ENCODE measurements at regions not wholly inside any gene's neighbourhood (a gene's known extent, or its start where the extent isn't known, plus 50 kb on each side); places are given as distances from the start of the nearest gene placed in this dataset.

GRCh38 chr4:159910721-159911120, 807.8 kb downstream of the RAPGEF2 start:
- in situ Hi-C loops (cut with HindIII; ENCODE audit: extremely low pct_ligation_motif_present, low pct_unique_long_range_greater_than_20kb) (no loop called here), intact Hi-C loops (cut with micrococcal nuclease; ENCODE audit: unreplicated experiment) (no loop called here)
- no peaks in the 10 kb centered on the region for H4K20me1 ChIP-seq (ENCODE audit: insufficient read depth, low read length)
- TF ChIP-seq ZNF331 (CRISPR knock-in tag; IDR thresholded peaks at IDR 0.05) (no peak), TBX2 (CRISPR knock-in tag; IDR thresholded peaks at IDR 0.05; ENCODE audit: borderline replicate concordance) (no peak), ZSCAN30 (CRISPR knock-in tag; IDR thresholded peaks at IDR 0.05) (no peak), TBL1XR1 (IDR thresholded peaks at IDR 0.05; ENCODE audit: borderline replicate concordance, low read length, partially characterized antibody) (no peak), XBP1 (CRISPR knock-in tag; IDR thresholded peaks at IDR 0.05) (no peak), ZBTB4 (CRISPR knock-in tag; IDR thresholded peaks at IDR 0.05; ENCODE audit: borderline replicate concordance) (no peak)
- no peaks in the 10 kb centered on the region for H3K79me2 ChIP-seq (ENCODE audit: insufficient read depth, low read length)
- H3K4me3 ChIP-seq (replicated peaks in 1 of 3; ENCODE audit: insufficient read depth in 1 of 3, low read depth in 2 of 3, low read length in 3 of 3), result no peak overlapping the region
- no peak overlapping the region for H3K4me2 ChIP-seq (ENCODE audit: low read depth, low read length)
- ATAC-seq (no peak), DNase-seq (ENCODE audit: low spot score) (no peak), FAIRE-seq (no peak)
- ChIA-PET CTCF (ENCODE audit: low intra/inter-chr PET ratio, low total read pairs) (no interaction called here), POLR2A (no interaction called here)
- H3K9me3 ChIP-seq (ENCODE audit: low read length), result no peaks in the 10 kb centered on the region
- H3K36me3 ChIP-seq (replicated peaks in 1 of 2; ENCODE audit: control insufficient read depth in 1 of 2, insufficient read depth in 2 of 2, low read length in 2 of 2), result no peaks in the 10 kb centered on the region
- no TSS peak for BruUV-seq (replicated peaks)
- H3K27ac ChIP-seq (ENCODE audit: extremely low read length, insufficient read depth, low read length), result no peak overlapping the region
- H3K9ac ChIP-seq (ENCODE audit: insufficient read depth, low read depth, low read length), result no peak overlapping the region
- no peak overlapping the region for H2AFZ ChIP-seq (ENCODE audit: low read length)
- H3K4me1 ChIP-seq (ENCODE audit: insufficient read depth, low read length), result no peaks in the 10 kb centered on the region
- WGBS (ENCODE audit: low lambda C conversion rate), result 35% methylated on average over 3 of the region's 3 CpGs
- no peaks in the 10 kb centered on the region; a peak in 1 of 5 replicates for H3K27me3 ChIP-seq (ENCODE audit: control insufficient read depth in 1 of 2, insufficient read depth in 2 of 2, low read length in 2 of 2)

GRCh38 chr4:159922119-159922518, 819.2 kb downstream of the RAPGEF2 start:
- DNase-seq (ENCODE audit: low spot score) (no peak), ATAC-seq (no peak), FAIRE-seq (no peak)
- intact Hi-C loops (cut with micrococcal nuclease; ENCODE audit: unreplicated experiment), result no loop called here
- Histone ChIP-seq H3K9me3 (ENCODE audit: low read length) (peaks cover 16% of the 10 kb centered on the region; the same call in 1 of the 2 replicates), H3K27ac (ENCODE audit: extremely low read length, insufficient read depth, low read length) (no peak overlapping the region), H3K4me3 (replicated peaks in 1 of 3; ENCODE audit: insufficient read depth in 1 of 3, low read depth in 2 of 3, low read length in 3 of 3) (no peak overlapping the region), H3K4me1 (ENCODE audit: insufficient read depth, low read length) (no peaks in the 10 kb centered on the region), H3K27me3 (ENCODE audit: control insufficient read depth in 1 of 2, insufficient read depth in 2 of 2, low read length in 2 of 2) (no peaks in the 10 kb centered on the region), H2AFZ (ENCODE audit: low read length) (no peak overlapping the region), H3K4me2 (ENCODE audit: low read depth, low read length) (no peak overlapping the region), H4K20me1 (ENCODE audit: insufficient read depth, low read length) (no peaks in the 10 kb centered on the region), H3K9ac (ENCODE audit: insufficient read depth, low read depth, low read length) (no peak overlapping the region), H3K36me3 (replicated peaks in 1 of 2; ENCODE audit: control insufficient read depth in 1 of 2, insufficient read depth in 2 of 2, low read length in 2 of 2) (no peaks in the 10 kb centered on the region), H3K79me2 (ENCODE audit: insufficient read depth, low read length) (no peaks in the 10 kb centered on the region)
- no TSS peak for BruUV-seq (replicated peaks)
- ChIA-PET POLR2A (no interaction called here), CTCF (ENCODE audit: low intra/inter-chr PET ratio, low total read pairs) (no interaction called here)
- 9% methylated on average over 1 of the region's 1 CpG for WGBS (ENCODE audit: low lambda C conversion rate)
- in situ Hi-C loops (cut with HindIII; ENCODE audit: extremely low pct_ligation_motif_present, low pct_unique_long_range_greater_than_20kb), result no loop called here
- no peak for TF ChIP-seq SALL1 (CRISPR knock-in tag; IDR thresholded peaks at IDR 0.05)
- TF ChIP-seq PAWR (CRISPR knock-in tag; IDR thresholded peaks at IDR 0.05; ENCODE audit: borderline replicate concordance), result no peak
- no peak for TF ChIP-seq ZBTB34 (CRISPR knock-in tag; IDR thresholded peaks at IDR 0.05)
- no peak for TF ChIP-seq SRY (CRISPR knock-in tag; IDR thresholded peaks at IDR 0.05)
- no peak for TF ChIP-seq ZNF33B (CRISPR knock-in tag; IDR thresholded peaks at IDR 0.05)
- TF ChIP-seq SSRP1 (CRISPR knock-in tag; IDR thresholded peaks at IDR 0.05), result no peak
